OCI-LY7 (cell line): ENCODE measurements at regions not wholly inside any gene's neighbourhood (a gene's known extent, or its start where the extent isn't known, plus 50 kb on each side); places are given as distances from the start of the nearest gene placed in this dataset.

ENCODE experiments used
- BruUV-seq: library from RNA; stranded (reverse); fragments of 400-500 nt; replicated peaks from 2 replicates; lab custom pipeline; 2021; lab: Mats Ljungman, UMichigan
- CTCF ChIA-PET: fragments of 300-600 bp; sonication (Branson Sonifier 250); formaldehyde crosslinking; loops from one replicate; lab custom pipeline; 2022; ENCODE audit warnings: antibody characterized with exemption; ENCODE audit not compliant: unreplicated experiment; lab: Charles Lee
- POLR2A ChIA-PET: fragments of 300-600 bp; sonication (Branson Sonifier 250); formaldehyde crosslinking; loops from one replicate; lab custom pipeline; 2022; ENCODE audit warnings: antibody characterized with exemption; lab: Charles Lee
- DNase-seq: peaks from one replicate; pipeline ENCODE4 v3.0.0-alpha.2; 2015; ENCODE audit warnings: low spot score
- H2AFZ ChIP-seq: fragments of 200-600 bp; sonication (generic), shearing (Covaris generic); 2 replicates; pipeline ENCODE4 v1.6.1; 2014; ENCODE audit warnings: mild to moderate bottlenecking, antibody characterized with exemption, low read length, moderate library complexity
- H3K27ac ChIP-seq: fragments of 200-600 bp; sonication (generic); 2 replicates; pipeline ENCODE4 v1.5.1; 2014; ENCODE audit warnings: mixed run types, low read depth, mild to moderate bottlenecking, moderate library complexity, low read length, inconsistent platforms; ENCODE audit not compliant: poor library complexity, severe bottlenecking
- H3K36me3 ChIP-seq: fragments of 200-600 bp; sonication (generic); 2 replicates; pipeline ENCODE4 v1.6.1; 2014; ENCODE audit warnings: mild to moderate bottlenecking, antibody characterized with exemption, low read length, moderate library complexity, mixed read lengths; ENCODE audit not compliant: insufficient read depth
- H3K4me1 ChIP-seq: fragments of 200-600 bp; sonication (generic); 2 replicates; pipeline ENCODE4 v1.5.1; 2014; ENCODE audit warnings: mild to moderate bottlenecking, low read length; ENCODE audit not compliant: insufficient read depth, poor library complexity, severe bottlenecking
- H3K4me2 ChIP-seq: fragments of 200-600 bp; sonication (generic); 2 replicates; pipeline ENCODE4 v1.6.1; 2014; ENCODE audit warnings: mild to moderate bottlenecking, low read length
- H3K4me3 ChIP-seq: fragments of 200-600 bp; sonication (generic); 2 replicates; pipeline ENCODE4 v1.5.1; 2014; ENCODE audit warnings: mild to moderate bottlenecking, low read depth, low read length; ENCODE audit not compliant: poor library complexity, severe bottlenecking
- H3K79me2 ChIP-seq: fragments of 200-600 bp; sonication (generic); 2 replicates; pipeline ENCODE4 v1.6.1; 2016; ENCODE audit warnings: low read depth, mild to moderate bottlenecking, low read length, moderate library complexity, mixed read lengths; ENCODE audit not compliant: insufficient read depth
- H3K9me2 ChIP-seq: fragments of 200-600 bp; sonication (generic); 2 replicates; pipeline ENCODE4 v1.6.1; 2016; ENCODE audit warnings: mild to moderate bottlenecking, low read length, mixed read lengths; ENCODE audit not compliant: insufficient read depth
- H3K9me3 ChIP-seq: fragments of 200-600 bp; sonication (generic); 2 replicates; pipeline ENCODE4 v1.6.1; 2014; ENCODE audit warnings: mild to moderate bottlenecking, mixed run types, low read length, mixed read lengths
- H4K20me1 ChIP-seq: fragments of 200-600 bp; sonication (generic); 2 replicates; pipeline ENCODE4 v1.6.1; 2014; ENCODE audit warnings: mild to moderate bottlenecking, antibody characterized with exemption, low read length, moderate library complexity, mixed read lengths; ENCODE audit not compliant: insufficient read depth
- CTCF ChIP-seq: fragments of 200-600 bp; sonication (generic); conservative IDR thresholded peaks from 2 replicates; pipeline ENCODE4 v1.5.1; 2014; ENCODE audit warnings: mild to moderate bottlenecking, antibody characterized with exemption, low read length, moderate library complexity, mixed read lengths
- EZH2phosphoT487 ChIP-seq: fragments of 200-600 bp; sonication (generic); IDR thresholded peaks from 2 replicates; pipeline ENCODE4 v1.6.1; 2018; ENCODE audit warnings: low read depth, borderline replicate concordance, mild to moderate bottlenecking, mixed run types, antibody characterized with exemption, low read length, moderate library complexity, mixed read lengths
- intact Hi-C: fragments of 100-400 bp; cut with micrococcal nuclease; formaldehyde crosslinking; loops from one replicate; pipeline ENCODE4 v1.10.0; 2022; ENCODE audit not compliant: unreplicated experiment

- Histone ChIP-seq H2AFZ (no peak overlapping the region), H3K4me2 (no peak overlapping the region), H3K4me3 (no peak overlapping the region), H3K4me1 (no peaks in the 10 kb centered on the region), H3K79me2 (no peaks in the 10 kb centered on the region), H3K9me2 (no peaks in the 10 kb centered on the region), H3K36me3 (no peaks in the 10 kb centered on the region), H3K27ac (no peak overlapping the region), H4K20me1 (no peaks in the 10 kb centered on the region), H3K9me3 (no peaks in the 10 kb centered on the region)
- intact Hi-C loops = no loop called here
- POLR2A ChIA-PET = interaction anchor here (0.6 kb wide), 1 partner anchor 1012 kb away, joined by 3 read pairs; no protein-coding TSS in a partner anchor
- no peak for DNase-seq
- TF ChIP-seq CTCF (no peak), EZH2phosphoT487 (no peak)
- no TSS peak for BruUV-seq
- CTCF ChIA-PET = no interaction called here
Measured at GRCh38 chr2:19503406-19503805, 145.0 kb upstream of the OSR1 start.

GRCh38 chr2:19500126-19500525 lies 141.7 kb upstream of the OSR1 start:
- POLR2A ChIA-PET = no interaction called here
- no peaks in the 10 kb centered on the region for H3K4me1 ChIP-seq
- CTCF ChIA-PET = no interaction called here
- intact Hi-C loops = no loop called here
- no peaks in the 10 kb centered on the region for H3K9me3 ChIP-seq
- no peak overlapping the region for H3K4me3 ChIP-seq
- H3K4me2 ChIP-seq = no peak overlapping the region
- H4K20me1 ChIP-seq = no peaks in the 10 kb centered on the region
- no peaks in the 10 kb centered on the region for H3K9me2 ChIP-seq
- H3K27ac ChIP-seq = no peak overlapping the region
- H3K79me2 ChIP-seq = no peaks in the 10 kb centered on the region
- BruUV-seq = no TSS peak
- no peaks in the 10 kb centered on the region for H3K36me3 ChIP-seq
- no peak for DNase-seq
- TF ChIP-seq EZH2phosphoT487 = no peak
- no peak for TF ChIP-seq CTCF
- no peak overlapping the region for H2AFZ ChIP-seq

GRCh38 chr2:19496646-19497045 lies 138.2 kb upstream of the OSR1 start:
- CTCF ChIA-PET = no interaction called here

More at GRCh38 chr2:19496646-19497045, 138.2 kb upstream of the OSR1 start:
- H3K9me3 ChIP-seq = no peaks in the 10 kb centered on the region
- intact Hi-C loops = no loop called here
- H3K9me2 ChIP-seq = no peaks in the 10 kb centered on the region
- POLR2A ChIA-PET = interaction anchor here (1.0 to 1.5 kb wide), 2 partner anchors 8 to 38 kb away, joined by 3 to 4 read pairs; no protein-coding TSS in a partner anchor
- H3K79me2 ChIP-seq = no peaks in the 10 kb centered on the region
- H3K4me1 ChIP-seq = no peaks in the 10 kb centered on the region
- no TSS peak for BruUV-seq
- DNase-seq = no peak
- no peaks in the 10 kb centered on the region for H4K20me1 ChIP-seq
- H3K4me3 ChIP-seq = no peak overlapping the region
- H3K36me3 ChIP-seq = no peaks in the 10 kb centered on the region
- no peak overlapping the region for H3K27ac ChIP-seq
- TF ChIP-seq EZH2phosphoT487 = no peak
- TF ChIP-seq CTCF = no peak
- H3K4me2 ChIP-seq = no peak overlapping the region
- no peak overlapping the region for H2AFZ ChIP-seq
